T-helper 1 cell treated with Interleukin-12 subunit alpha and Interleukin-12 subunit beta and Interleukin-4 antibody, amounts not matched to agents 30 μg/mL and 1 μg/mL, for 36 hours (primary cell): ENCODE measurements at regions not wholly inside any gene's neighbourhood (a gene's known extent, or its start where the extent isn't known, plus 50 kb on each side); places are given as distances from the start of the nearest gene placed in this dataset.
"Not testable (repeated sequence)": the region's sequence is repeated elsewhere in the genome, so short reads cannot be mapped to it uniquely, and the experiment has no call there.

Experiments used
- H3K27ac Mint-ChIP-seq: one replicate; pipeline ENCODE4 v1.8.0; 2021; ENCODE audit warnings: mild to moderate bottlenecking, mixed read lengths
- H3K27me3 Mint-ChIP-seq: one replicate; pipeline ENCODE4 v1.8.0; 2021; ENCODE audit warnings: low read depth, mixed read lengths
- H3K36me3 Mint-ChIP-seq: one replicate; pipeline ENCODE4 v1.8.0; 2021; ENCODE audit warnings: low read depth, mixed read lengths
- H3K4me1 Mint-ChIP-seq: one replicate; pipeline ENCODE4 v1.8.0; 2021; ENCODE audit warnings: low read depth, mixed read lengths
- H3K4me3 Mint-ChIP-seq: one replicate; pipeline ENCODE4 v1.8.0; 2021; ENCODE audit warnings: mild to moderate bottlenecking, moderate library complexity, mixed read lengths
- H3K9me3 Mint-ChIP-seq: one replicate; pipeline ENCODE4 v1.8.0; 2021; ENCODE audit warnings: mixed read lengths

DNA sequence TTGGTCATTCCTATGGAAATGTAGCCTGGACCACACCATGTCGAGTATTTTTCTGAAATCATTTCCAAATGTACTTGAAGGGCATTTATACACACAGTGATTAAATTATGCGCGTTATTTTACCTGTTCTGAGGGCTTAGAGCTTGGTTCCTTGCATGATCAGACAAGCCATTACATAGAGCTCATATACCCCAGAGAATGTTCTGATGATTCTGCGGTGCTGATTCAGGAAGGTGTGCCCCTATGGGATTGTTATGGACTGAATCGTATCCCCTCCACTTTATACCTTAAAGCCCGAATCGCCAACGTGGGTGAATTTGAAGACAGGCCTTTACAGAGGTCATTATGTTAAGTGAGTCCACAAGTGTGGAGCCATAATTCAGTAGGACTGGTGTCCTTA, 848.9 kb downstream of the TRIML1 start:
- H3K4me3 Mint-ChIP-seq, result no peak overlapping the region
- H3K27ac Mint-ChIP-seq, result no peak overlapping the region
- peaks cover 13% of the 10 kb centered on the region for H3K9me3 Mint-ChIP-seq
- no peaks in the 10 kb centered on the region for H3K4me1 Mint-ChIP-seq
- no peaks in the 10 kb centered on the region for H3K27me3 Mint-ChIP-seq
- no peaks in the 10 kb centered on the region for H3K36me3 Mint-ChIP-seq

DNA sequence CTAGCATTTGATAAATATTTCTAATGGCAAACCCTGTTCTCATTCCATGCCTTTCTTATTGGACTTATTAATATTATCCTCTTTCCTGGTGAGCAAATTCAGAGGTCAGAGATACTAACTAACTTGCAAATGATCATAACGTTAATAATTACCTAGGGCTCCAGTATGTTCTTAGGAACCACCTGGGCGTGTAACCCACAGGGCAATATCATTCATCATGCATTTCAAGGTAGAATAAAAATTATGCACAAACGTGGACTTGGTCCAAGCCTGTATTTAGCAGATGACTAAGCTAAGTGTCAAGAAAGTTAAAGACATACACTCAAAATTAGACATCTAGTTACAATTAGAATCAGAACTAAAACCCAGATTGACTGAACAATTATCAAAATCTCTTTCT, 850.1 kb downstream of the TRIML1 start:
- Mint-ChIP-seq H3K27ac (no peak overlapping the region), H3K9me3 (peaks cover 17% of the 10 kb centered on the region), H3K4me1 (no peaks in the 10 kb centered on the region), H3K4me3 (no peak overlapping the region), H3K27me3 (no peaks in the 10 kb centered on the region), H3K36me3 (no peaks in the 10 kb centered on the region)

DNA sequence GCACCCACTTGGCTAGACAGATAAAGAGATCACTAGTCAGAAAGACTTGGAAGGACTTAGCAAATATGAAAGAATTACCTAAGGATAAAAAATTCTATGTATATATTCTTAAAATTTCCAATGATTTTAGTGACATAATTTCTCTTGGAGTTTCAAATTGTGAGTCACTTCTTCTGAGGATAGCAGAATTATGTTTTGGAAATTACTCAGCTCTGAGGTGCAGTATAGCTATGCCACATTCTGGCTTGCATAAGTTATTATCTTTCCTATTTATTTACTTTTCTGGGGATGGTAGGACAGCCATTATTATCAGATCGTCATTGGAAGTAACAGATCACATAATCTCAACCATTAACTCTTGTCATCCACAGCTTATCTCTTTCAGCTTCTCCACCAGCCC, 853.5 kb downstream of the TRIML1 start:
- H3K4me3 Mint-ChIP-seq, result no peak overlapping the region
- no peak overlapping the region for H3K27ac Mint-ChIP-seq
- H3K4me1 Mint-ChIP-seq, result no peaks in the 10 kb centered on the region
- H3K27me3 Mint-ChIP-seq, result no peaks in the 10 kb centered on the region
- no peaks in the 10 kb centered on the region for H3K36me3 Mint-ChIP-seq
- H3K9me3 Mint-ChIP-seq, result peaks cover 17% of the 10 kb centered on the region

DNA sequence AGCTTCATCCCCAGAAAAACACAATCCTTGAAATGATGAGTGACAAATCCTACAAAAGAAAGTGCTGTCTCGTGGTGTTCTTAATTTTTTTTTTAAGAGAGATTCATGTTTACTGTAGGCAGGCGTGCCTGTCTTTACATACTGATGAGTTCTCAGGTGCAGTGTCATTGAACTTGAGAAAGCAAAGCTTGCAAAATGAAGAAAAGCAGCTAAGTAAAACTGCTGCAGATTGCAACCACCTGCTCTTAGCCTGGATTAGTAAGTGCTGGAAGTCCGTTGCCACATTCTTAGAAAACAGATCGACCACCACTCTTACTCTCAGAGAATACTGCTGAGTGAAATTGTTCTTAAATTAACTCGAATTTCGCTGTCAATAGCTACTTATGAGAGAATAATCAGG, 854.6 kb downstream of the TRIML1 start:
- Mint-ChIP-seq H3K4me1 (no peaks in the 10 kb centered on the region), H3K4me3 (no peak overlapping the region), H3K27ac (no peak overlapping the region), H3K36me3 (no peaks in the 10 kb centered on the region), H3K27me3 (no peaks in the 10 kb centered on the region), H3K9me3 (peaks cover 20% of the 10 kb centered on the region)

DNA sequence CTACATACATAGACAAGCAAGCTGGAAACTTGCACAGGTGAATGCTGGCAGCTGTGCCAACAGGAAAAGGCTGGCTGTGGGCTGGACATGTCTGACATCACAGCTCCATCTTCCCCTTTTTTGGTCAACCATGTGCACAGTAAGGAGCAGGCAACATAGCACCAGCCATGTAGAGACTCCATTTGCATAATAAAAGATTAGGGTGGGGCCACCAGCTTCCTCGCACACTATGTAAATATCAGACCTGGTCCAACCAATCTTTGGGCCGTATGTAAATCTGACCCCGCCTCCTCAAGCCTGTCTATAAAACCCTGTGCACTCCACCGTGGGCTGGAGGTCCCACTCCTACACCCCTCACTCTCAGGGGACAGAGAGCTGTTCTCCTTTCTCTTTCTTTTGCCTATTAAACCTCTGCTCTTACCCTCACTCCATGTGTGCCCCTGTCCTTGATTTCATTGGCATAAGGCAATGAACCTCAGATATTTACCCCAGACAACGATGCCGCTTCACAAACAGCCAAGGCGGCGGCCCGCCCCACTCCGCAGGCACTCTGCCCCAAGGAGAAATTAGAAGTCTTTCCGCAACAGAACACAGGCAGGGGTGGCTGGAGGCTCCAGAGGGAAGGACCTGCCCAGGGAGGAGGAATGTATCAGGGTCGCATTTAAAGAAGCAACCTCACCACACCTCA, 862.2 kb downstream of the TRIML1 start:
- H3K9me3 Mint-ChIP-seq, result peaks cover 29% of the 10 kb centered on the region
- H3K4me1 Mint-ChIP-seq, result no peaks in the 10 kb centered on the region
- H3K36me3 Mint-ChIP-seq, result no peaks in the 10 kb centered on the region
- no peak overlapping the region for H3K27ac Mint-ChIP-seq
- H3K4me3 Mint-ChIP-seq, result no peak overlapping the region
- H3K27me3 Mint-ChIP-seq, result no peaks in the 10 kb centered on the region

DNA sequence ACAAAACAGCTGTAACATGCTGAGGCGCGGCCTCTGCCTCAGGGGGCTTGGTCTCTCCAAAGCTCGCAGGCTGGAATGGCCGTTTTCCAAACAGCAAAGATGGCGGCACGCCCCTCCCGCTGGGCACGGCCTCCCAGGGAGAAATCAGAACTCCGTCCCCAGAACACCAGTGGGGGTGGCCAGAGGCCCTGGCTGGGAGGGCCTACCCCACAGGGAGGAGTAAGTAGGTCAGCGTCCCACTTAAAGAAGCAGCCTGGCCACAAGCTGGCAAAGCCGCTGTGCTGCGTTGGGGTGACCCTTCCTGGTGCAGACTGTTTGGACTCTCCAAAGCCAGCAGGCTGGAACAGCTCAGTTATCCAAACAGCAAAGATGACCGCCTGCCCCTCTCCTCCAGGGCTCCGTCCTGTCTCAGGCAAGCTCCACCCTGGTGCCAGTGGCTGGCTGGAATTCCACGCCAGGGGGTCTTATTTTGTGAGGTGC, 862.8 kb downstream of the TRIML1 start:
- no peak overlapping the region for H3K27ac Mint-ChIP-seq
- no peaks in the 10 kb centered on the region for H3K4me1 Mint-ChIP-seq

DNA sequence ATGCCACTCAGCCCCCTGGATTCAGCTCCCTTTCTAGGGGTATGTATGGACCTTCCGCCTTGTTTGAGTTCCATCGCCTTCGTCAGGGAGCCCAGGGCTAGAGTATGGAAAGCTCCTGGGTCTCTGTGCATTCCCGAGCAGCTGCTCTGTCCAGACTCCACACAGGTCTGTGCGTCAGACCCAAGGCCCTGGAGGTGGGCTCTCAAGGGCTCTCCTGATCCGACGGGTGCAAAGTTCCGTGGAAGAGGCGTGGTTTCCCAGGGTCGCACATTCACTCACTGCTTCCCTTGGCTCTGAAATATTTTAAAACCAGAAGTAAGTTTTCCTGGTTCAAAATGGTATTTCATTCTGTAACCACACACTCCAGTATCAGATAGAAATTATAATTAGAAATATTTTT, 863.2 kb downstream of the TRIML1 start:
- no peak overlapping the region for H3K27ac Mint-ChIP-seq
- H3K4me1 Mint-ChIP-seq, result no peaks in the 10 kb centered on the region
- H3K27me3 Mint-ChIP-seq, result no peaks in the 10 kb centered on the region
- H3K36me3 Mint-ChIP-seq, result no peaks in the 10 kb centered on the region
- peaks cover 27% of the 10 kb centered on the region for H3K9me3 Mint-ChIP-seq
- no peak overlapping the region for H3K4me3 Mint-ChIP-seq

More for the DNA sequence above, 862.8 kb downstream of the TRIML1 start:
- no peaks in the 10 kb centered on the region for H3K36me3 Mint-ChIP-seq
- H3K27me3 Mint-ChIP-seq, result no peaks in the 10 kb centered on the region
- H3K9me3 Mint-ChIP-seq, result peaks cover 27% of the 10 kb centered on the region
- H3K4me3 Mint-ChIP-seq, result no peak overlapping the region

DNA sequence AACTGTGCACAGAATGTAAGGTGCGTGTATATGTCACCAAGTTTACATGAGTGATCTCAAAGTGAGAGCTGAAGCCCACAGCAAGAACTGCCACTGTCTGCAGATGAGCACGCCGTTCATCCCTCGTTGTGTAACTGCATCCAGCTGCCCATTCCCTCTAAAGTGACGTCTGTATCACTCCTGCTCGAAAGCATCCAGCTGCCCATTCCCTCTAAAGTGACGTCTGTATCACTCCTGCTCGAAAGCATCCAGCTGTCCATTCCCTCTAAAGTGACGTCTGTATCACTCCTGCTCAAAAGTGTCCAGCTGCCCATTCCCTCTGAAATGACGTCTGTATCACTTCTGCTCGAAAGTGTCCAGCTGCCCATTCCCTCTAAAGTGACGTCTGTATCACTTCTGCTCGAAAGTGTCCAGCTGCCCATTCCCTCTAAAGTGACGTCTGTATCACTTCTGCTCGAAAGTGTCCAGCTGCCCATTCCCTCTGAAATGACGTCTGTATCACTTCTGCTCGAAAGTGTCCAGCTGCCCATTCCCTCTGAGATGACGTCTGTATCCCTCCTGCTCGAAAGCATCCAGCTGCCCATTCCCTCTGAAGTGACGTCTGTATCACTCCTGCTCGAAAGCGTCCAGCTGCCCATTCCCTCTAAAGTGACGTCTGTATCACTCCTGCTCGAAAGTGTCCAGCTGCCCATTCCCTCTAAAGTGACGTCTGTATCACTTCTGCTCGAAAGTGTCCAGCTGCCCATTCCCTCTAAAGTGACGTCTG, 871.4 kb downstream of the TRIML1 start:
- H3K36me3 Mint-ChIP-seq, H3K4me1 Mint-ChIP-seq, H3K27me3 Mint-ChIP-seq, H3K4me3 Mint-ChIP-seq, H3K27ac Mint-ChIP-seq: not testable (repeated sequence)
- H3K9me3 Mint-ChIP-seq, result peaks cover 26% of the 10 kb centered on the region

DNA sequence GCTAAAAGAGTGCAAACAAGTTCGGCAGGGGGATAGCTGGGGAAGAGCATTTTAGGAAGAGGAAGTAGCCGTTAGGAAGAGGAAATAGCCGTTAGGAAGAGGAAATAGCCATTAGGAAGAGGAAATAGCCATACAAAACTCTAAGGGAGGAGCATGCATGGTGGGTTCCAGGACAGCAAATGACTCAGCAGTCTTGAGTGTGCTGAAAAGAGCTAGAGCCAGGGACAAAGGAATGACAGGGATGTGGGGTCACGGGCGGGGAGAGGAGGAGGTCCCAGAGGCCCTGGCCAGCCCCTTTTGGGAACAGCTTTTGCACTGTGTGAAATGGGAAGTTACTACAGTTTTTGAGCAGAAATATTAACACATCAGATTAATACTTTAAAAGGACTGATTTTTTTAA, 882.6 kb downstream of the TRIML1 start:
- H3K27me3 Mint-ChIP-seq, result no peaks in the 10 kb centered on the region
- peaks cover 12% of the 10 kb centered on the region for H3K9me3 Mint-ChIP-seq
- H3K36me3 Mint-ChIP-seq, result no peaks in the 10 kb centered on the region
- no peak overlapping the region for H3K4me3 Mint-ChIP-seq
- H3K4me1 Mint-ChIP-seq, result no peaks in the 10 kb centered on the region
- H3K27ac Mint-ChIP-seq, result no peak overlapping the region

DNA sequence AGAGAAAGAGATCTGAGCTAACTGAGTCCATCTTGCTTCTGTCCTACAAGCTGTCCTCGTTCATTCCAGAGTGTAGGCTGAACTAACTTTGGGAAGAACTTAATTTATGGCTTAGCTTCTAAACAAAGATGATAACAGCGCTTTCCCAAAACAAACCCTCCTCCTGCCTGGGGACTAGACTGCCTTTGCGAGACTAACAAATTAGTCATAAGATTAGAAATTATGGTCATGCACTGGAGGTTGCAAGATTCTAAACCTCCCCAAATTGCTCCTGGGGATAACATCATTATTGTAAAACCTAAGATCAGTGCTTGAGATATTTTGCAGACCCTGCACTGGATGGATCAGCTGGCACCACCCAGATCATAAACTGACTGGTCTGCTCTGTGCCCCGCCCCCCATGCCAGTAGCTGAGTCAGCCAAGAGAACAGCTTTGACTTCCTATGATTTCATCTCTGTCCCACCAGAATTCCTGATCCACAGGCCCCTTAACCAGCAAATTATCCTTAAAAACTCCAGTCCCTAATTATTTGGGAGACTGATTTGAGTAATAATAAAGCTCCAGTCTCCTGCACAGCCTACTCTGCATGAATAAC, 883.3 kb downstream of the TRIML1 start:
- H3K27ac Mint-ChIP-seq, result no peak overlapping the region
- H3K9me3 Mint-ChIP-seq, result peaks cover 12% of the 10 kb centered on the region
- no peak overlapping the region for H3K4me3 Mint-ChIP-seq
- H3K27me3 Mint-ChIP-seq, result no peaks in the 10 kb centered on the region
- no peaks in the 10 kb centered on the region for H3K4me1 Mint-ChIP-seq
- H3K36me3 Mint-ChIP-seq, result no peaks in the 10 kb centered on the region

DNA sequence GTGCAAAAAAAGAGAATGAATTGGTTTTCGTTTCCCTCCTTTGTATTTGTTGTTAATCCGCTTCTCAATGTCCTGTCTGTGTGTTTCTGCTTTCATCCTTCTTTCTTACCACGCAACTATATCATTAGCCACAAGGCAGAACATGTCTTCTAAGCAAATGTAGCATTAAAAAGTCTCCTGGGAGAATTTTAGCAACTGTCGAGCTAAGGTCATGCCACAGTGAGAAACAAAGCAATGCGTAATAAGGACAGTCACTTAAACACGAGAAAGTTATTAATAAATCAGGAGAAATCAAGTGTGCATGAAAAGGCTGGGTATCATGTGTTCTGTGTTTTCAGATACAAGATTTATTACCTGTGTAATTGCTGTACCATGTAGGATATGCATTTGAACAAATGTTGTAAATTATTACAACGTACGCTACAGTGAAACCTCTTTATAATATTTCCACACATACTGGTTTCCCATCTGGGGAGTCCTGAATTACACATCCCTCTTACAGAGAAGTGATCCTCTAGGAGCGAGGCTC, 890.8 kb downstream of the TRIML1 start:
- Mint-ChIP-seq H3K27me3 (no peaks in the 10 kb centered on the region), H3K9me3 (peaks cover 3% of the 10 kb centered on the region), H3K4me3 (no peak overlapping the region), H3K36me3 (no peaks in the 10 kb centered on the region), H3K27ac (no peak overlapping the region), H3K4me1 (no peaks in the 10 kb centered on the region)

DNA sequence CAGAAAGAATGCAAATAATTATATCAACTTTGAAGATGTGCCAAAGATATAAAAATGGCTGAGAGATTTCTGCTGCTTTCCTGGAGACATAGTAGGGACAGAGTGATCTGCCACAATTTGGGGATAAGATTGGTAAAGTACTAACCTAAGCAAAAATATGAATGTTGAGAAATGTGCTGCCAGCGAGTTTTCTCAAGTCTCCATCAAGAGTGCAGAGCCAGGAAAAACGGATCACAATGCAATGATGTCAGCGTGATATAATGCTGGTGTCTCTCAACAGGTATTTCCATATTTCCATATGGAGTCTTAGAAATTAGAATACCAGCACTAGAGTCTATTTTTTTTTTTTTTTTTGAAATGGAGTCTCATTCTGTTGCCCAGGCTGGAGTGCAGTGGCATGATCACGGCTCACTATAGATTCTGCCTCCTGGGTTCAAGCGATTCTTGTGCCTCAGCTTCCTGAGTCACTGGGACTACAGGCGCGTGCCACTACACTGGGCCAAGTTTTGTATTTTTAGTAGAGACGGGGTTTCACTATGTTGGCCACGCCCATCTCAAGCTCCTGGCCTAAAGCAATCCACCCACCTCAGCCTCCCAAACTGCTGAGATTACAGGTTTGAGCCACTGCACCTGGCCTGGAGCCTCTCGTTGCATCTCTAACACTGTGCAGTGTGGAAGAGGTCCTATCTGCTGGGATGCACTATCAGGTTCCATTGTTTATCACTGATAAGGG, 893.5 kb downstream of the TRIML1 start:
- Mint-ChIP-seq H3K9me3 (peaks cover 12% of the 10 kb centered on the region), H3K4me3 (no peak overlapping the region), H3K4me1 (no peaks in the 10 kb centered on the region), H3K36me3 (no peaks in the 10 kb centered on the region), H3K27ac (no peak overlapping the region), H3K27me3 (no peaks in the 10 kb centered on the region)

DNA sequence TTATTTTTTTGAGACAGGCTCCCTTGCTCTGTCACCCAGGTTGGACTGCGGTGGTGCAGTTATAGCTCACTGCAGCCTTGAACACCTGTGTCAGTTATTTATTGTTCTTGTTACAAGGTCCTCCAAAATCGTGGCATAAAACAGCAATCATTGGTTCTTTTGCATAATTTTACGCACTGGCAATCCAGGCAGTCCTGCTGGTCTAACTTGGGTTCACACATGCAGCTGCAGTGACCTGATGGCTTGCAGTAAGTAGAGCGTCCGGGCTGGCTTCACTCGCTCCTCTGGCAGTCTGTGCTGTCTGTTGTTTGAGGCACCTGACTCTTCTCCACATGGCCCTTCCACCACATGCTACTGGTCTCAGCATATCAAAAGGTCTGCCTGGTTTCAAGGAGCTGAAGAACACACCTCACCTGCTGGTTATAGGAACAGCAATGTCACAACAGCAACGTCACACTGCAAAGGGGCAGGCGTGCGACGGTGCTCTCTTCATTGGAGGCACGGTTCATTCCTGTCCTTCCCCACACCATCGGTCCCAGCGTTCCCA, 894.6 kb downstream of the TRIML1 start:
- Mint-ChIP-seq H3K9me3 (peaks cover 18% of the 10 kb centered on the region), H3K4me1 (no peaks in the 10 kb centered on the region), H3K36me3 (no peaks in the 10 kb centered on the region), H3K27me3 (no peaks in the 10 kb centered on the region), H3K27ac (no peak overlapping the region), H3K4me3 (no peak overlapping the region)

DNA sequence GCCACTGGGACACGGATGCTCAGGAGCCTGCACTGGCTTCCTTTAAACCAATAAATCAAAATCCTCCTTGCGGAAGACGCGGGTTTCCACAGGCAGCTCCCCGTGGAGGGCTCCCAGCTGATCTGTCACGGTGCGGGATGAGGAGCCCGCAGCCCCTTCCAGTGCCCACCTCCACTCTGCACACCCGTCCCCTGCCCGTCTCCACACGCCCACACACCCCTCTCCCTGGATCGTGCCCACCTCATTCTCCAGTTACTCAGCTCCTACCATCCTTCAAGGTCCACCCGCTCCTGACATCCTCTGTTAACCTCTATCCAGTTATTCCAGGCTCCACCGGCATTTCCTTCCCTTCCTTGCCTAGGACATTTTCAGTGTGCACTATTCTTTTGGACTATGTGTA, 895.9 kb downstream of the TRIML1 start:
- Mint-ChIP-seq H3K27ac (no peak overlapping the region), H3K9me3 (peaks cover 18% of the 10 kb centered on the region), H3K27me3 (no peaks in the 10 kb centered on the region), H3K36me3 (no peaks in the 10 kb centered on the region), H3K4me3 (no peak overlapping the region), H3K4me1 (no peaks in the 10 kb centered on the region)
